Upper lobe of left lung (tissue), 4 donors: ENCODE measurements at regions not wholly inside any gene's neighbourhood (a gene's known extent, or its start where the extent isn't known, plus 50 kb on each side); places are given as distances from the start of the nearest gene placed in this dataset.

Experiments used
- CTCF ChIP-seq, 6 experiments: fragments of 450-650 bp in 4 of 6; fragments of 200-600 bp in 2 of 6; sonication (generic) in 2 of 6; IDR thresholded peaks; one replicate each; pipeline ENCODE4 v1.5.1; 2016 to 2019; ENCODE audit warnings: antibody characterized with exemption in 6 of 6
- POLR2AphosphoS5 ChIP-seq, 2 donors: sonication (generic); formaldehyde crosslinking; IDR thresholded peaks; one replicate each; pipeline ENCODE4 v1.5.1; 2017; ENCODE audit warnings: antibody characterized with exemption in 2 of 2

- TF ChIP-seq CTCF (IDR thresholded peaks at IDR 0.05) (no peak), POLR2AphosphoS5 (IDR thresholded peaks at IDR 0.05) (no peak)
Measured at GRCh38 chr22:48586799-48587185, 1240.9 kb downstream of the BRD1 start.
